SK-N-SH treated with all-trans-retinoic acid at 6 μM for 48 hours (cell line): ENCODE measurements at regions not wholly inside any gene's neighbourhood (a gene's known extent, or its start where the extent isn't known, plus 50 kb on each side); places are given as distances from the start of the nearest gene placed in this dataset.

Experiments used
- ARNTL ChIP-seq: fragments of 450-650 bp; formaldehyde crosslinking; IDR thresholded peaks from 2 replicates; pipeline ENCODE4 v1.5.0; 2020; ENCODE audit warnings: low read depth, mild to moderate bottlenecking, moderate library complexity, borderline replicate concordance
- GLIS3 ChIP-seq: fragments of 250-450 bp; sonication (Bioruptor Pico); IDR thresholded peaks from 2 replicates; pipeline ENCODE4 v1.5.0; 2020; ENCODE audit warnings: mild to moderate bottlenecking, moderate library complexity
- ISL1 ChIP-seq: fragments of 250-450 bp; sonication (Bioruptor Pico); IDR thresholded peaks from 2 replicates; pipeline ENCODE4 v2.1.2; 2022; ENCODE audit warnings: mild to moderate bottlenecking, moderate library complexity
- PPARA ChIP-seq: fragments of 250-450 bp; sonication (Bioruptor Pico); IDR thresholded peaks from 2 replicates; pipeline ENCODE4 v1.5.0; 2020; ENCODE audit warnings: mild to moderate bottlenecking, borderline replicate concordance
- RARB ChIP-seq: fragments of 250-450 bp; sonication (Bioruptor Pico); IDR thresholded peaks from 2 replicates; pipeline ENCODE4 v1.8.0; 2021; ENCODE audit warnings: mild to moderate bottlenecking, moderate library complexity
- SNAI2 ChIP-seq: fragments of 250-450 bp; sonication (Bioruptor Pico); IDR thresholded peaks from 2 replicates; pipeline ENCODE4 v1.5.0; 2020; ENCODE audit warnings: mild to moderate bottlenecking, moderate library complexity
- TCF4 ChIP-seq: fragments of 250-450 bp; sonication (Bioruptor Pico); IDR thresholded peaks from 2 replicates; pipeline ENCODE4 v1.8.0; 2021; ENCODE audit warnings: mild to moderate bottlenecking, moderate library complexity, borderline replicate concordance
- TOX ChIP-seq: fragments of 250-450 bp; sonication (Bioruptor Pico); IDR thresholded peaks from 2 replicates; pipeline ENCODE4 v1.8.0; 2021; ENCODE audit warnings: mild to moderate bottlenecking, moderate library complexity, borderline replicate concordance
- ZC3H10 ChIP-seq: fragments of 250-450 bp; sonication (Bioruptor Pico); IDR thresholded peaks from 2 replicates; pipeline ENCODE4 v1.5.1; 2021; ENCODE audit warnings: mild to moderate bottlenecking, moderate library complexity
- ZFP30 ChIP-seq: fragments of 450-650 bp; formaldehyde crosslinking; IDR thresholded peaks from 2 replicates; pipeline ENCODE4 v1.5.0; 2022; ENCODE audit warnings: mild to moderate bottlenecking, moderate library complexity
- ZNF70 ChIP-seq: fragments of 450-650 bp; formaldehyde crosslinking; IDR thresholded peaks from 2 replicates; pipeline ENCODE4 v1.5.0; 2020; ENCODE audit warnings: mild to moderate bottlenecking, moderate library complexity
- TF ChIP-seq, protein P1 (sequence below): fragments of 250-450 bp; sonication (Bioruptor Pico); IDR thresholded peaks from 2 replicates; pipeline ENCODE4 v1.8.0; 2020; ENCODE audit warnings: mild to moderate bottlenecking, moderate library complexity, borderline replicate concordance
- TF ChIP-seq, protein P2 (sequence below): fragments of 250-450 bp; sonication (Bioruptor Pico); IDR thresholded peaks from 2 replicates; pipeline ENCODE4 v1.5.1; 2020; ENCODE audit warnings: low read depth, mild to moderate bottlenecking, moderate library complexity
- TF ChIP-seq, protein P3 (sequence below): fragments of 250-450 bp; sonication (Bioruptor Pico); IDR thresholded peaks from 2 replicates; pipeline ENCODE4 v1.5.1; 2021; ENCODE audit warnings: mild to moderate bottlenecking, moderate library complexity

DNA sequence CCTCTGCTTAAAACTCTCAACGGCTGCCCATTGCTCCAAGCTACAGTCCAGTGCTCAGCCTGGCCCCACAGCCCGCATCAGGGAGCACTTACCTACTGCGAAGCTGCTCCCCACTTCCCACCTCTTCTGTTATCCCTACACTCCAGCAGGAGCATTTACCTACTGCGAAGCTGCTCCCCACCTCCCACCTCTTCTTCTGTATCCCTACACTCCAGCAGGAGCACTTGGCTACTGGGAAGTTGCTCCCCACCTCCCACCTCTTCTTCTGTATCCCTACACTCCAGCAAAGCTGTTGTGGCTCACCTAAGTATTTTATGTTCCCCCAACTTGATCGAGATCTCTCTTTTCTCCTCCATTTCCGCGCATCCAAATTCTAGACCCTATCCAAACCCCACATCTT lies 563.3 kb upstream of the ZFP42 start:
- TF ChIP-seq ZFP30 (CRISPR knock-in tag) = no peak
- TF ChIP-seq, protein P1, sequence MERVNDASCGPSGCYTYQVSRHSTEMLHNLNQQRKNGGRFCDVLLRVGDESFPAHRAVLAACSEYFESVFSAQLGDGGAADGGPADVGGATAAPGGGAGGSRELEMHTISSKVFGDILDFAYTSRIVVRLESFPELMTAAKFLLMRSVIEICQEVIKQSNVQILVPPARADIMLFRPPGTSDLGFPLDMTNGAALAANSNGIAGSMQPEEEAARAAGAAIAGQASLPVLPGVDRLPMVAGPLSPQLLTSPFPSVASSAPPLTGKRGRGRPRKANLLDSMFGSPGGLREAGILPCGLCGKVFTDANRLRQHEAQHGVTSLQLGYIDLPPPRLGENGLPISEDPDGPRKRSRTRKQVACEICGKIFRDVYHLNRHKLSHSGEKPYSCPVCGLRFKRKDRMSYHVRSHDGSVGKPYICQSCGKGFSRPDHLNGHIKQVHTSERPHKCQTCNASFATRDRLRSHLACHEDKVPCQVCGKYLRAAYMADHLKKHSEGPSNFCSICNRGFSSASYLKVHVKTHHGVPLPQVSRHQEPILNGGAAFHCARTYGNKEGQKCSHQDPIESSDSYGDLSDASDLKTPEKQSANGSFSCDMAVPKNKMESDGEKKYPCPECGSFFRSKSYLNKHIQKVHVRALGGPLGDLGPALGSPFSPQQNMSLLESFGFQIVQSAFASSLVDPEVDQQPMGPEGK (CRISPR knock-in tag) = no peak
- no peak for TF ChIP-seq ARNTL (CRISPR knock-in tag)
- no peak for TF ChIP-seq ISL1 (CRISPR knock-in tag)
- no peak for TF ChIP-seq SNAI2 (CRISPR knock-in tag)
- no peak for TF ChIP-seq ZC3H10 (CRISPR knock-in tag)
- TF ChIP-seq TCF4 (CRISPR knock-in tag) = no peak
- no peak for TF ChIP-seq PPARA
- TF ChIP-seq ZNF70 (CRISPR knock-in tag) = no peak
- TF ChIP-seq, protein P2, sequence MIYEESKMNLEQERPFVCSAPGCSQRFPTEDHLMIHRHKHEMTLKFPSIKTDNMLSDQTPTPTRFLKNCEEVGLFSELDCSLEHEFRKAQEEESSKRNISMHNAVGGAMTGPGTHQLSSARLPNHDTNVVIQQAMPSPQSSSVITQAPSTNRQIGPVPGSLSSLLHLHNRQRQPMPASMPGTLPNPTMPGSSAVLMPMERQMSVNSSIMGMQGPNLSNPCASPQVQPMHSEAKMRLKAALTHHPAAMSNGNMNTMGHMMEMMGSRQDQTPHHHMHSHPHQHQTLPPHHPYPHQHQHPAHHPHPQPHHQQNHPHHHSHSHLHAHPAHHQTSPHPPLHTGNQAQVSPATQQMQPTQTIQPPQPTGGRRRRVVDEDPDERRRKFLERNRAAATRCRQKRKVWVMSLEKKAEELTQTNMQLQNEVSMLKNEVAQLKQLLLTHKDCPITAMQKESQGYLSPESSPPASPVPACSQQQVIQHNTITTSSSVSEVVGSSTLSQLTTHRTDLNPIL (CRISPR knock-in tag) = no peak
- no peak for TF ChIP-seq TOX (CRISPR knock-in tag)
- no peak for TF ChIP-seq GLIS3 (CRISPR knock-in tag)
- TF ChIP-seq, protein P3, sequence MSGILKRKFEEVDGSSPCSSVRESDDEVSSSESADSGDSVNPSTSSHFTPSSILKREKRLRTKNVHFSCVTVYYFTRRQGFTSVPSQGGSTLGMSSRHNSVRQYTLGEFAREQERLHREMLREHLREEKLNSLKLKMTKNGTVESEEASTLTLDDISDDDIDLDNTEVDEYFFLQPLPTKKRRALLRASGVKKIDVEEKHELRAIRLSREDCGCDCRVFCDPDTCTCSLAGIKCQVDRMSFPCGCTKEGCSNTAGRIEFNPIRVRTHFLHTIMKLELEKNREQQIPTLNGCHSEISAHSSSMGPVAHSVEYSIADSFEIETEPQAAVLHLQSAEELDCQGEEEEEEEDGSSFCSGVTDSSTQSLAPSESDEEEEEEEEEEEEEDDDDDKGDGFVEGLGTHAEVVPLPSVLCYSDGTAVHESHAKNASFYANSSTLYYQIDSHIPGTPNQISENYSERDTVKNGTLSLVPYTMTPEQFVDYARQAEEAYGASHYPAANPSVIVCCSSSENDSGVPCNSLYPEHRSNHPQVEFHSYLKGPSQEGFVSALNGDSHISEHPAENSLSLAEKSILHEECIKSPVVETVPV = no peak
- TF ChIP-seq RARB (CRISPR knock-in tag) = no peak
